OCI-LY7 (cell line): ENCODE measurements at regions not wholly inside any gene's neighbourhood (a gene's known extent, or its start where the extent isn't known, plus 50 kb on each side); places are given as distances from the start of the nearest gene placed in this dataset.

ENCODE experiments used
- BruUV-seq: library from RNA; stranded (reverse); fragments of 400-500 nt; replicated peaks from 2 replicates; lab custom pipeline; 2021; lab: Mats Ljungman, UMichigan
- CTCF ChIA-PET: fragments of 300-600 bp; sonication (Branson Sonifier 250); formaldehyde crosslinking; loops from one replicate; lab custom pipeline; 2022; ENCODE audit warnings: antibody characterized with exemption; ENCODE audit not compliant: unreplicated experiment; lab: Charles Lee
- POLR2A ChIA-PET: fragments of 300-600 bp; sonication (Branson Sonifier 250); formaldehyde crosslinking; loops from one replicate; lab custom pipeline; 2022; ENCODE audit warnings: antibody characterized with exemption; lab: Charles Lee
- DNase-seq: peaks from one replicate; pipeline ENCODE4 v3.0.0-alpha.2; 2015; ENCODE audit warnings: low spot score
- H2AFZ ChIP-seq: fragments of 200-600 bp; sonication (generic), shearing (Covaris generic); 2 replicates; pipeline ENCODE4 v1.6.1; 2014; ENCODE audit warnings: mild to moderate bottlenecking, antibody characterized with exemption, low read length, moderate library complexity
- H3K27ac ChIP-seq: fragments of 200-600 bp; sonication (generic); 2 replicates; pipeline ENCODE4 v1.5.1; 2014; ENCODE audit warnings: mixed run types, low read depth, mild to moderate bottlenecking, moderate library complexity, low read length, inconsistent platforms; ENCODE audit not compliant: poor library complexity, severe bottlenecking
- H3K36me3 ChIP-seq: fragments of 200-600 bp; sonication (generic); 2 replicates; pipeline ENCODE4 v1.6.1; 2014; ENCODE audit warnings: mild to moderate bottlenecking, antibody characterized with exemption, low read length, moderate library complexity, mixed read lengths; ENCODE audit not compliant: insufficient read depth
- H3K4me1 ChIP-seq: fragments of 200-600 bp; sonication (generic); 2 replicates; pipeline ENCODE4 v1.5.1; 2014; ENCODE audit warnings: mild to moderate bottlenecking, low read length; ENCODE audit not compliant: insufficient read depth, poor library complexity, severe bottlenecking
- H3K4me2 ChIP-seq: fragments of 200-600 bp; sonication (generic); 2 replicates; pipeline ENCODE4 v1.6.1; 2014; ENCODE audit warnings: mild to moderate bottlenecking, low read length
- H3K4me3 ChIP-seq: fragments of 200-600 bp; sonication (generic); 2 replicates; pipeline ENCODE4 v1.5.1; 2014; ENCODE audit warnings: mild to moderate bottlenecking, low read depth, low read length; ENCODE audit not compliant: poor library complexity, severe bottlenecking
- H3K79me2 ChIP-seq: fragments of 200-600 bp; sonication (generic); 2 replicates; pipeline ENCODE4 v1.6.1; 2016; ENCODE audit warnings: low read depth, mild to moderate bottlenecking, low read length, moderate library complexity, mixed read lengths; ENCODE audit not compliant: insufficient read depth
- H3K9me2 ChIP-seq: fragments of 200-600 bp; sonication (generic); 2 replicates; pipeline ENCODE4 v1.6.1; 2016; ENCODE audit warnings: mild to moderate bottlenecking, low read length, mixed read lengths; ENCODE audit not compliant: insufficient read depth
- H3K9me3 ChIP-seq: fragments of 200-600 bp; sonication (generic); 2 replicates; pipeline ENCODE4 v1.6.1; 2014; ENCODE audit warnings: mild to moderate bottlenecking, mixed run types, low read length, mixed read lengths
- H4K20me1 ChIP-seq: fragments of 200-600 bp; sonication (generic); 2 replicates; pipeline ENCODE4 v1.6.1; 2014; ENCODE audit warnings: mild to moderate bottlenecking, antibody characterized with exemption, low read length, moderate library complexity, mixed read lengths; ENCODE audit not compliant: insufficient read depth
- CTCF ChIP-seq: fragments of 200-600 bp; sonication (generic); conservative IDR thresholded peaks from 2 replicates; pipeline ENCODE4 v1.5.1; 2014; ENCODE audit warnings: mild to moderate bottlenecking, antibody characterized with exemption, low read length, moderate library complexity, mixed read lengths
- EZH2phosphoT487 ChIP-seq: fragments of 200-600 bp; sonication (generic); IDR thresholded peaks from 2 replicates; pipeline ENCODE4 v1.6.1; 2018; ENCODE audit warnings: low read depth, borderline replicate concordance, mild to moderate bottlenecking, mixed run types, antibody characterized with exemption, low read length, moderate library complexity, mixed read lengths
- intact Hi-C: fragments of 100-400 bp; cut with micrococcal nuclease; formaldehyde crosslinking; loops from one replicate; pipeline ENCODE4 v1.10.0; 2022; ENCODE audit not compliant: unreplicated experiment

- Histone ChIP-seq H3K79me2 (no peaks in the 10 kb centered on the region), H3K9me3 (no peaks in the 10 kb centered on the region), H2AFZ (no peak overlapping the region), H4K20me1 (no peaks in the 10 kb centered on the region), H3K4me1 (no peaks in the 10 kb centered on the region), H3K9me2 (no peaks in the 10 kb centered on the region), H3K4me2 (no peak overlapping the region), H3K36me3 (no peaks in the 10 kb centered on the region), H3K4me3 (no peak overlapping the region), H3K27ac (no peak overlapping the region)
- no TSS peak for BruUV-seq
- ChIA-PET CTCF (no interaction called here), POLR2A (no interaction called here)
- no peak for DNase-seq
- no peak for TF ChIP-seq CTCF
- no peak for TF ChIP-seq EZH2phosphoT487
- intact Hi-C loops: no loop called here
Observed at GRCh38 chr4:19381068-19381467, 870.6 kb upstream of the SLIT2 start.

- Histone ChIP-seq H3K79me2 (no peaks in the 10 kb centered on the region), H3K4me1 (no peaks in the 10 kb centered on the region), H3K4me3 (no peak overlapping the region), H4K20me1 (no peaks in the 10 kb centered on the region), H3K36me3 (no peaks in the 10 kb centered on the region), H3K9me3 (no peaks in the 10 kb centered on the region), H3K4me2 (no peak overlapping the region), H3K27ac (no peak overlapping the region), H2AFZ (no peak overlapping the region), H3K9me2 (no peaks in the 10 kb centered on the region)
- CTCF ChIA-PET: no interaction called here
- TF ChIP-seq CTCF (no peak), EZH2phosphoT487 (no peak)
- intact Hi-C loops: no loop called here
- BruUV-seq: no TSS peak
- POLR2A ChIA-PET: no interaction called here
- no peak for DNase-seq
Observed at GRCh38 chr4:19380600-19380999, 871.1 kb upstream of the SLIT2 start.

- Histone ChIP-seq H2AFZ (no peak overlapping the region), H3K9me3 (no peaks in the 10 kb centered on the region), H3K9me2 (no peaks in the 10 kb centered on the region), H3K27ac (no peak overlapping the region), H3K36me3 (no peaks in the 10 kb centered on the region), H4K20me1 (no peaks in the 10 kb centered on the region), H3K79me2 (no peaks in the 10 kb centered on the region), H3K4me1 (no peaks in the 10 kb centered on the region), H3K4me3 (no peak overlapping the region), H3K4me2 (no peak overlapping the region)
- TF ChIP-seq EZH2phosphoT487: no peak
- no peak for TF ChIP-seq CTCF
- no TSS peak for BruUV-seq
- intact Hi-C loops: no loop called here
- no peak for DNase-seq
- POLR2A ChIA-PET: interaction anchor here (0.9 kb wide), 1 partner anchor 14 kb away, joined by 3 read pairs; no protein-coding TSS in a partner anchor
- CTCF ChIA-PET: no interaction called here
Observed at GRCh38 chr4:19379191-19379708, 872.5 kb upstream of the SLIT2 start.
